NOMO-1 (cell line): ENCODE measurements at regions not wholly inside any gene's neighbourhood (a gene's known extent, or its start where the extent isn't known, plus 50 kb on each side); places are given as distances from the start of the nearest gene placed in this dataset.

Experiments
- DNase-seq, 2 experiments: peaks; one replicate each; lab custom pipeline; 2025; ENCODE audit not compliant: unreplicated experiment in 2 of 2; lab: John Stamatoyannopoulos, UW

DNA sequence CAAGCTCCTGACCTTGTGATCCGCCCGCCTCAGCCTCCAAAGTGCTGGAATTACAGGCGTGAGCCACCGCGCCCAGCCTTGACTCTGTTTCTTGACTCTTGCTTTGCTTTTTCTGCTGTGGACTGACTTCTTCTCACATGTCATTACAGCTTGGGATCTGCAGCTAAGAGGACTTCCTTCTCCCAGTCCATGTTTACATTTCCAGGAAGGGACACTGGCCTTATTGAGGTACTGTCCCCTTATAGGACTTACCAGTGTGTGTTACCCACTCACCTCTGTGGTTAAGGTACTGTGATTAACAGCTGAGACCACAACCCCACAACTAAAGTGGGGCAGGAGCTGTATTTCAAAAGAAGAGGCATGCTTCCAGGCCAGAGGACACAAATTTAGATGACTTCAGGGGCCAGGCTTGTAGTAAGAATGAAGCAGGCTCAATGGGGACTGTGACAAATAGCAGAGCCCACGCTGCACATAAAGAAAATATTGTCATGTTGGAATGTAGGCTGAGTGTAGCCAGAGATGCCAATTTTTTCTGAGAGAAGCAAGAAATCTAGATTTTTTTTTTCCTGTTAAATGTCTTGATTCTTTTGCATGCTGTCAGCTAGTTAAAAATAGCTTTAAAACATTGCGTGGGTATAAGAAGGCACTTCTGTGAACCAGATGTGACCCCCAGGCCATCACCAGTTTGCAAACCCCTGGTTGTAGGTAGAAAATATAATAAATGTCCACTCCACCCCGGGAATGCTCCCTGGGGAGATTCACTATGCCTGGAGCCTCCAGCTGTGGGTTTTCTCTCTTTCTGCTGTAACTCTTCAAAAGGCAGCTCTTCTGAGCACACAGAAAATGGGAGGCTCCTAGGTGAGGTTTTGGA is 75.0 kb downstream of the PTPDC1 start:
- no peak for DNase-seq

DNA sequence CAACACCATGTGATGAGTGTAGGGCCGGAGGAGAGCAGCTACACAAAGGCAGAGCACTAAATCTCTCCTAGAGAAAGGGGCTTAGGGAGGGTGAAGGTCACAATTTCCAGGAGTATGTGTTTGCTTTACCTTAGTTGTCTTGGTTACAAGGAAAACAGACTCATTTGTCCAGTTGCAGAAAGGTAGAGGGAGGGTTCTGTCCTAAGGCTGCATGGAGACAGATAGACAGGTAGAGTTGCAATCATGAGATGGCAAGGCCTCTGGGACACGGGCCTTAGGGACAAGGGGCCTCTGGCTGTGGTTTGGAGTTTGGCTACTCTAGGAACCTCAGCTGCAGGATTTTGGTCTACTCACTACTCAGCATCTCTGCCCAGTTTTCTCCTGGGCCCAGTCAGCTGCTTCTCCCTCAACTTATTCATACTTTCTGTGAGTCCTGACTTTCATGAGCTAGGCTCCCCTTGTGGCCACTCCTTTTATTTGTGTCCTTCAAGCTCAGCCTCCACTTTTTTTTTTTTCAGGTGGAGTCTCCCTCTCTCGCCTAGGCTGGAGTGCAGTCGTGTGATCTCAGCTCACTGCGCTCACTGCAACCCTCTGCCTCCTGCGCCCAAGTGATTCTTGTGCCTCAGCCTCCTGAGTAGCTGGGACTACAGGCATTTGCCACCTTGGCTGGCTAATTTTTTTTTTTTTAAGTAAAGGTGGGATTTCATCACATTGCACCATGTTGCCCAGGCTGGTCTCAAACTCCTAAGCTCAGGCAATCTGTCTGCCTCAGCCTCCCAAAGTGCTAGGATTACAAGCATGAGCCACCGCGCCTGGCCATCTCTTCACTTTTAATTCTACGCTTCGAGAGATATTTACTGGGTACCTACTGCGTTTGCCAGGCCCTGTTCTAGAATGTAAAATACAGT is 76.6 kb downstream of the PTPDC1 start:
- no peak for DNase-seq

DNA sequence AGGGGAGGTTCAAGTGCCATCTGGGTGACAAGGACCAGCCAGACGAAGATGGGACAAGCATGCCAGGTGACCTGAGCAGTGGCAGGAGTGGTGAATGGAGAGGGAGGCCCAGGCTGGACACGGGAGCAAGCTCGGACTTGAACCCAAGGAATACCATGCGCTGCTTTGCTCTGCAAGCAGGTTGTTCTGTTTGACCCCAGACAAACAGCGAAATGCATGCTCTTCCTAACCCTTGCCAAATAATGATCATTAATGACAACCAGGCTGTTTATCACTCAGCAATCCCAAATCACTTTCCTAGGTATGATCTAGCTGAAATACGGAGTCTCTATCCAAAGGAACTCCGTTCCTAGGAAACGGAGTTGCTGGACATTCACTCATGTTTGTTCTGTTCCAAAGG is 77.4 kb downstream of the PTPDC1 start:
- no peak for DNase-seq

DNA sequence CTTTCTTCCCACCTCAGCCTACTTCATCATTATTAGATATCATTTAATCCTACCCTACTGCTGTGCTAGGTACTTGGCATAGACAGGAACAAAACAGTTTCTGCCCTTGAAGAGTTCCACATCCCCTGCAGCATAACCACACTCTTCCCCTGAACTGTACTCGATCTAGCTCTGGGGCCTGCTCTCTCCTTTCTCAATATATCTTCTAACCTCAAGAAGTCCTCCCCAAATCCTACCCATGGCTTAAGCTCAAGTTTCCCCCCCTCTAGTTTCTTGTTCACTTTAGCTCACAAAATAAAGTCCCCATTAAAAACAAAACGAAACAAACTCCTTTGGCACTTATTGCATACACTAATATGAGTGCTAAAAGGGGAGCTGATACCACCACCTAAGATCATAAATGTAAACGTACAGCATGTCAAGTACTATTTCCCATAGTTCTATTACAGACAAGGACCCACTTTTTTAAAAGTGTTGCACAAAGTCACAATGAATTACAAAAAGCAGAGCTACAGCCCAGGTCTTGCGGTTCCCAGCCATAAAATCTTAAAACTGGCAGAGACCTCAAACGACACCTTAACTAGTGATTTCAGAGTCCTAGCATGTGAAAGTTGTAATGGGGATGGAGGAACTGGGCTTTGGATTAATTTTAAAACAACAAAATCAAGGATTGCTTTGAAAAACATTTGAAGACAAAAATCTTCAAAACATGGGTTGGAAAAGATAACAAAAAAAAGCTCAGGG is 80.7 kb downstream of the PTPDC1 start:
- peak; percentile 26 to 33 for DNase-seq

DNA sequence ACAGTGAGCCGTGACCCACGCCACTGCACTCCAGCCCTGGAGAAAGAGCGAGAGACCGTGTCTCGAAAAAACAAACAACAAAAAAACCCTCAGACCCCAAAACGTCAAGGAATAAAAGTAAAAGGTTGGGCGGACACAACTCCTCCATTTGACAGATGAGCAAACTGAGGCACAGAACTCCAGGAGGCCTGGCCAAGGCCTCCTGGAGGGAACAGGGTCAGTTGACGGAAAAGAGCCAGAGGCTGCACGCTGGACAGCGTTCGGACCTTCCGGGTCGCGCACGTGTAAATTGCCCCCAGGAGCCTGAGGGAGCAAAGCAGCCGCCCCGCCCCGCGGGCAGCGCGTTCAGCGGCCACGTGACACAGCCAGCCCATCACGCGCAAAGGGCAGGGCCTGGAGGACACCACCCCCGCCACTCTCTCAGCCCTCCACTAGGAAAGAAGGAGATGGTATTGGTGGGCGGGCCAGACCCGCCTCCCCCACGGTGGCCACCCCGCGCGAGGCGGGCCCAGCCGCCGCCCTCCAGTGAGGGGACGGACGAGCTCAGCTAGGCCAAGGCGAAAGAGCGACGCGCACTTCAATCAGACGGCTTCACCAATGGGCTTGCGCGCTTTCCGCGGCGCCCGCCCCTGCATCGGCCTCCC is 81.5 kb downstream of the PTPDC1 start:
- peak; percentile 98 to 99 for DNase-seq

DNA sequence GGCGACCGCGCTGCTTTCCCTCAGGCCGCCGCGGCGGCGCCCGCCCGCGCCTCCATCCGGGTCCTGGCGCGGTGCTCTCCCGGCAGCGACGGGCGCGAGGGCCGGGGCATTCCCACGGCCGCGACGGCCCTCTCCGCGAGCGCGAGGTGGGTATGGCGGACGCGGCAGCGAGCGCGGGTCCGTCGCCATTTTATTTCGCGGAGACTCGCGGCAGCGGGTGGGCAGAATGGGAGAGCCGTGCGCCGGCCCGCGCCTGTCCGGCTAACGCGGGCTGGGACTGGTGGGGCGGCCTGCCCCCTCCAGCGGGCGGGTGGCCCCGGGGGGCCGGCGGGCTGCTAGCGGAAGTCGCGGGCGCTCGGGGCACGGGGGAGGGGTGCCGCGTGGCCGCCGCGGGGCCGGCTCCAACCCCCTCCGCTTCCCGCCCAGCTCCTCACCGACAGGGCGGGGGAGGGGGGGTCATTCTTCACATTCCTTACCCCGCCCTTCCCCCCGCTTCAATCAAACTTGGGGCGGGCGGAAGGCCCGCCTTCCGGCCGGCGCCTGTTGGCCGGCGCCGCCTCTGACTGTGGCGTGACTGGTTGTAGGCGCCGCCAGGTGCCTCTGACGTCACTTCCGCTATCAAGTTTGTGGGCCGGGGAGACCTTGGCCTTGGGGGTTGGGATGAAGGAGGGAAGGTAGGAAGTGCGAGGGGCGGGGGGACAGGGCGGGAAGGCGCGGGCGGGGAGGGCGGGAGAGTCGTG is 82.1 kb downstream of the PTPDC1 start:
- DNase-seq, result peak; percentile 96 to 99

DNA sequence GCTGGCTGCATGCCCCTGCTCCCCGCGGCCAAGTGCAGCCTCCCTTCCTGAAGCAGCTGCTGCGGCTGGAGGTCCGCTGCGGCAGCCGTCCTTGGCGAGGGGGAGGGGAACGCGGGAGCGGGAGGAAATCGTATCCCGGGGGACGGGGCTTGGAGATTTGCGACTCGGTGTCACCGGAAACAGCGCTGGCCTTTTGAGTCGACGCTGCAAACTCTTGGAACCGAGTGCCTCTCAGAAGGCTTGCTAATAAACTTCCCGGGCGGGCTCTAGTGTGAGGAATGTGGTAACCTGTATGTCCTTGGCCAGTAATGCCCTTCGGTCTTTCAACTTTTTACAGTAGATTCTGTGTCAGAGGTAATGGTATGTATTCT is 82.7 kb downstream of the PTPDC1 start:
- DNase-seq, result peak in 1 of 2 experiments; percentile 76

DNA sequence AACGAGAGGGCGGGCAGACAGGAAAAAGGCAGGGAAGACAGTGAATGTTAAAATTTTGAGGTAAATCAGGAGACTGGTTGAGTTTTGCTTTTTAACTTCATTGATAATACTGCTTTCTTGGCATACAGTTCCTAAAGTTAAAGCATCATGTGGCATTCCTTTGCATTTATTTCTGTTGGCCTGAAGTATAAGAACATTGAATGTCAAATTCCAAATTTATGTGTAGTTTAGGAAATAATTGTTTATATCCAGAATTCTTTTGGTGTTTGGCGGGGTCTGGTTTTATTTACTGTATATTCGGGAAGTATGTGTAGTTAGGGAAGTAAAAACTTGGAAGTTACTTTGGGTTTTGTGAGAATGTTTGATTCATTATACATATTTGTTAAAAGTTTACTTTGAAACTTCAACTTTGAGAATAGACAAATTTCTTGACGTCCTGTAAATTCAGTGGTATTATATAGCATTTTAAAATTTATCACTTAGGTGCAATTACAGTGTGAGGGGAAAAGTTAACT is 83.2 kb downstream of the PTPDC1 start:
- DNase-seq, result no peak

DNA sequence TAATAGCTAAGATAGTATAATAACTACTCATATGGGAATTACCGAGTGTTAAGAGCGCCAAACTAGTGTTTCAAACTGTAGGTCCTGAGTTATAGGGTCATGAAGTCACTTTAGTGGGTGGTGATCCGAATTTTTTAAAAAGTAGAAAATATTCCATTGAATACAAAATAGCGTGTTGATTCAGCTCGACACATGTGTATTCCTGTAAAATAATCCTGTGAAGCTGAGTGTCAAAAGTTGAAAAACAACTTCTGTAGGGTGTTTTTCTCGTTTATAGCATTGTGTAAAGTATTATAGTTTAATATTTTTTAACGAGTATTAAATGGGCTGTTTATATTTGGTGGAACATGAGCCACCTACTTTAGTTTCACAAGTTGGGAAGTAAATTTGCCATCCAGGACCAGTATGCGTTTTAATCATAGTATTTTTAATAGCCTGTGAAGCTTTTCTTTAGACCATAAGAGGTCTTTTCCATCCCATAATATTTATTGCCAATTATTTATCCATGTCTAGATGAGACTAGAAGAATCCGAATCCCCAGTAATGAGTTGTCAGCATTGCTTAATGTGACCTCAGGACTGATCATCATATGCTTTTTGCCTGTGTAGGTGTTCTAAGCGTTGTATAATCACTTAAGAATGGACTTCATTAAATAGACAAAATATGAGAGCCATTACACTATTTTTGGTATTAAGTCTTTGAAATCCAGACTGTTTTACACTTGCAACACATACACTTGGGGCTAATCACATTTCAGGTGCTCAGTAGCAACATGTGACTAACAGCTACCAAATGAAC is 84.1 kb downstream of the PTPDC1 start:
- no peak for DNase-seq

DNA sequence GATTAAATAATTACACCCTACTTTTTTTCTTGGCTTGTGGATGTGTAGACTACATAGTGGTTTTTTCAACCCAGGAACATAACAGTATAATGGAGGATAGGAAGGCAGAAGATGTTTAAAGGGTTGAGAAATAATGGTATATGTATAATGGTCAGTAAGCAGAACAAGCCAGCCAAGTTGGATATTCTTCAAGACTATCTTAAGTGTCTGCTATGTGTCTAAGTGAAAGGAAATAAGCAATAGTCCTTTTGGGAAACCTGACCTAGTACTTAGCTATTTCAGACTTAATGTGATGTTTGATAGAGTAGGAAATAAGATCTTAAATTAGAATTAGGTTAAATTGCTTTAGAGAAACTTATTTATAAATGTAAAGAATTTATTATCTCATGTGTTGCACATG is 85.7 kb downstream of the PTPDC1 start:
- no peak for DNase-seq

DNA sequence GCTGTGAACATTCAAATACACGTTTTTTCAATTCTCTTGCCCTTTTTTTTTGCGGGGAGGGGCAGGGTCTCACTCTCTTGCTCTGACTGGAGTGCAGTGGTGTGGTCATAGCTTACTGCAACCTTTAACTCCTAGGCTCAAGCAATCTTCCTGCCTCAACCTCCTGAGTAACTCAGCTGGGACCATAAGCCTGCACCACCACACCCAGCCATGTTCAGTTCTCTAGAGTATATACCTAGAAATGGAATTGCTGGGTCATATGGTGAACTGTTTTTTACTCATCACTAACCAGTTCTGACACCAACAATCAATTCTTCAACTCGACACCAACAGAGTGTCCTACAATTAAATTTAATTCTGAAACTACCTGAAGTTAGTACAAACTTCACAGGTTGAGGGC is 85.5 kb upstream of the ZNF169 start:
- no peak for DNase-seq

DNA sequence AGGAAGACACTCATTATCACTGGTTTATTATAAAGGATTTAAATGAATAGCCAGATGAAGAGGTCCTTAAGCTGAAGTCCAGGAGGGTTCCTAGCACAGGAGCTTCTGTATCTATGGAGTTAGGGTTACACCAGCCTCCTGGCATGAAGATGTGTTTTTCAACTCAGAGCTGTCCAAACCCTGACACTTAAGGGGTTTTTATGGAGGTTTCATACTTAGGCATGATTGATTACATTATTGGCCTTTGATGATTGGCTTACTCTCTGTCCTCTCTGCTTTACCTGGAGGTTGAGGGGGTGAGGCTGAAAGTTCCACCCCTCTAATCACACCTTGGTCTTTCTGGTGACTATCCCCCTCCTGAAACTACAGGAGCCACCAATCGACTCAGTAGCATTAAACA is 84.9 kb upstream of the ZNF169 start:
- DNase-seq, result no peak

DNA sequence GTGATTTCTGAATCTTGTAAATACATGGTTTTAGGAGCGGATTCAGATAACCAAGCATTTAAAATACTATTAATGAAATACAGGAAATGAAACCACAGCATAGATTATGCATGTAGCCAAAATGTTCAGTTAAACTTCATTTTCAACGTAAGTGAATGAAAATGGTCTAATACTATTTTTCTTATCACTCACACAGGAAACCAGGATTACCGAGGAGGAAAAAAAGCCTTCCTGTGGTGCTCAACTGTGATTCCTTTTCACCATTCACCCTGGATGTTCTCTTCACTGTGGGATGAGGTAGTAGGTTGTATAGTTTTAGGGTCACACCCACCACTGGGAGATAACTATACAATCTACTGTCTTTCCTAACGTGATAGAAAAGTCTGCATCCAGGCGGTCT is 83.4 kb upstream of the ZNF169 start:
- no peak for DNase-seq

DNA sequence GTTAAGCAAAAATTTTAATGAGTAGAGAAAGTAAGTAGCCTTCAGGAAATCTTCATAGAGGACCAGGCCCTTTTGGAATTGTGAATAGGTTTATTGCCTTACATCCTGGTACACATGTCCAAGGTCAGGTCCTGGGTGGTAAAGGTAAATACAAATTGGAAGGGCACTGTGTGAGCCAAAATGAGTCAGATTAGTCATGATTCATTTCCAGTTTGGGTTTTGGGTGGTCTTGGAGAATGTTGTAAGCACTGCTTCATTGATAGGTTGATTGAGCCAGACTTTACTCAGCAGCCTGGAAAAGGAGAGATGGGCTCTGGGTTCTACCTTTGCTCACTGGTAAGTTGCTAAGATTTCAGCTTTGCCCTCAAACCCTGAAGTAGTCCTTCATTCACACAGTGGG is 82.5 kb upstream of the ZNF169 start:
- no peak for DNase-seq

DNA sequence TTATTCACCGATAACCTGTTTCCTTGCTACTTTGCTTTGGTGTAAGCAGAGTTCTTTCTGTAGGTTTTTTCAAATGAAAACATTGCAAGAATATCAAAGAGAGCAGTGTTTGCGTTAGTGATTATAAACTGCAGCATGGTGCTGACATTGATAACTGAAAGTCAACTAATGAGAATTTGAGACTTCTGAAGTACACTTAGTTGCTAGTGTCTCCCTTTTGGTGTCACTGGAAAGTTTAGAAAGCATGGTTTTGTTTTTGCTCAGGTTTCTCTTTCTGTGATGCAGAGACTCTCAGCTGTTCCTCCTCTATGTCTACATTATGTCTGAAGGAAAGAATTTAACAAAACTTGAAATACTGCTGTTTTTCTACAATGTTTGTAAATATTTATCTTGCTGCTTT is 80.2 kb upstream of the ZNF169 start:
- DNase-seq, result no peak

DNA sequence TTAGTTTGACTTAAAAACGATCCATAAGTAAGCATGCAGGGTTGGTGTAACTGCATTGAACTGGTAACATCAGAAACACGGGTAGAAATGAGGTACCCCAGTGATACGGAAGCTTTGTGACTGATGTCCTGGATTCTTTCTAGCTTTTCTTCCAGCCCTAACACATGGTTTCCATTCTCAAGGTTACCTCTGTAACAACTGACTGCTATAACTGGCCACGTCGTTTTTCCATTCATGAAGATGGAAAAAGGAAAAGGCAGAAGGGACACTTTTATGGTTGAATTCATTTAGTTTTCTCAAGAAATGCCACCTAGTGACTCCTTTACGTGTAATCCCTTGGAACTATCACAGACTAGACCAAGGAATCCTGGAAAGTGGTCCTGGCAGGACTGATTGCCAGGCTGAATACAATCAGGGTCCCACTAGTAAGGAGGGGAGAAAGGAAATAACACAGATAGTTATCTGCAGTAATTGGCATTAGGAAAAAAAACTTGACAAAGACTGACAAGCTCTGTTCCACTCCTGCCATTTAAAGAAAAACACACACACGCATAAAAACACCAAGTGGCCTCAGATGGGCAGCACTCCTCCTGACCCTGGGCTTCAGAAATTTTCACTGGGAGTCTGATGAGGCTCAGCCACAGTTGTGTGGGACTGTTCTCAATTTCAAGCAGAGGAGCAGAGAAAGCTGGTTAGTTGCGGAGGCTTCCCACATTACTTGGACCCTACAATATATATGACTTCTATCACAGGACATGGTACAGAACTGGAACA is 77.5 kb upstream of the ZNF169 start:
- no peak for DNase-seq

DNA sequence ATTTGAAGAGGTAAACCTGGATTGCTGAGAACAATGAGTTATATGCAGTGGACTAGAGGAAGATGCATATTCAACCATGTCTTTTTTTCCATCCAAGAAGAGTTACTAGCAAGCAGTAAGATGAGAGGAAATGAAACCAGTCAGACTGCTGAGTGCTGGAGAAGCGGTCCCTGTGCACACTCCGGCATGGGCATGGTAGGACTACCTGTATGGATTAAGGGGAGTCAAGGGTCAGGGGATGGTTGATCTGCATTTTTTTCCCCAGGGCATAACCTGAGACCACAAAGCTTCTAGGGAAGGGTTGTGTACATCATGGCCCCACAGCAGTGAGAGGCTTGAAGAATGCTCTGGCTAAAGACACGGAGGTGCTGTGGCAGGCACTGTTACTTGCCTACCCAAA is 76.6 kb upstream of the ZNF169 start:
- DNase-seq, result peak in 1 of 2 experiments; percentile 11
